ENCODE measurements at regions not wholly inside any gene's neighbourhood (a gene's known extent, or its start where the extent isn't known, plus 50 kb on each side); places are given as distances from the start of the nearest gene placed in this dataset.

GRCh38 chr5:135129307-135129706 is 95.3 kb upstream of the PITX1 start:
- Histone ChIP-seq H3K9me3 (ENCODE audit: insufficient read depth, low read length) (no peaks in the 10 kb centered on the region), H3F3A (ENCODE audit: insufficient read depth) (no peaks in the 10 kb centered on the region), H3K36me3 (ENCODE audit: low read length) (no peaks in the 10 kb centered on the region), H3K4me3 (ENCODE audit: insufficient read depth, low read length, poor library complexity, severe bottlenecking) (no peak overlapping the region), H2AFZ (ENCODE audit: low read depth, low read length, severe bottlenecking) (no peak overlapping the region), H3K9me2 (replicated peaks; ENCODE audit: insufficient read depth, low read length) (no peaks in the 10 kb centered on the region), H3K9ac (ENCODE audit: low read length) (no peak overlapping the region), H3K79me2 (ENCODE audit: insufficient read depth, low read length) (no peaks in the 10 kb centered on the region), H3K27ac (ENCODE audit: low read depth, low read length) (no peak overlapping the region), H3K27me3 (ENCODE audit: low read length) (no peaks in the 10 kb centered on the region), H3K4me2 (ENCODE audit: low read depth, low read length, poor library complexity, severe bottlenecking) (no peak overlapping the region), H4K20me1 (ENCODE audit: low read depth, low read length) (no peaks in the 10 kb centered on the region)
- no peak for TF ChIP-seq CTCF (IDR thresholded peaks at IDR 0.05; ENCODE audit: insufficient read depth, low read length, poor library complexity, severe bottlenecking)
- TF ChIP-seq EZH2phosphoT487 (conservative IDR thresholded peaks at IDR 0.05; ENCODE audit: low read length): no peak

DNA sequence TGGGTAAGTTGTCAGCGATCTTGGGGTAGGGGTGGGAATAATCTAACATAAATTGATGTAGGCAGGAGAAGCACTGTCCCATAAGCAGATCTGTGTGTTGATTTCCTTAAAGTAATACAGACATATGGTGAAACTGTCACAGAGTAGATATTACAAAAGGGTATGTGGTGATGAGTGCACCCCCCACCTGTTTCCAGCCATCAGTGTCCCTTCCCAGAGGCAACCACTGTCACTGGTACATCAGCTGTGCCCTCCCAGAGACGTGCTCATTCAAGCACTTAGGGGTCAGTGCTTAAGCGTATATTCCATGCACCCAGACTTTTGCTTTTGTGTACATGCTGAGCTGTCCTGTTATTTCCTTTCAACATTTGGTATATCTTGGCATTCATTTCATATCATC is 94.3 kb upstream of the PITX1 start:
- Histone ChIP-seq H3K9ac (ENCODE audit: low read length) (no peak overlapping the region), H3K9me2 (replicated peaks; ENCODE audit: insufficient read depth, low read length) (no peaks in the 10 kb centered on the region), H3K36me3 (ENCODE audit: low read length) (no peaks in the 10 kb centered on the region), H3K9me3 (ENCODE audit: insufficient read depth, low read length) (no peaks in the 10 kb centered on the region), H3K79me2 (ENCODE audit: insufficient read depth, low read length) (no peaks in the 10 kb centered on the region), H4K20me1 (ENCODE audit: low read depth, low read length) (no peaks in the 10 kb centered on the region), H2AFZ (ENCODE audit: low read depth, low read length, severe bottlenecking) (no peak overlapping the region), H3K4me3 (ENCODE audit: insufficient read depth, low read length, poor library complexity, severe bottlenecking) (no peak overlapping the region), H3K27me3 (ENCODE audit: low read length) (no peaks in the 10 kb centered on the region), H3F3A (ENCODE audit: insufficient read depth) (no peaks in the 10 kb centered on the region), H3K4me2 (ENCODE audit: low read depth, low read length, poor library complexity, severe bottlenecking) (no peak overlapping the region), H3K27ac (ENCODE audit: low read depth, low read length) (no peak overlapping the region)
- TF ChIP-seq EZH2phosphoT487 (conservative IDR thresholded peaks at IDR 0.05; ENCODE audit: low read length) (no peak), CTCF (IDR thresholded peaks at IDR 0.05; ENCODE audit: insufficient read depth, low read length, poor library complexity, severe bottlenecking) (no peak)

DNA sequence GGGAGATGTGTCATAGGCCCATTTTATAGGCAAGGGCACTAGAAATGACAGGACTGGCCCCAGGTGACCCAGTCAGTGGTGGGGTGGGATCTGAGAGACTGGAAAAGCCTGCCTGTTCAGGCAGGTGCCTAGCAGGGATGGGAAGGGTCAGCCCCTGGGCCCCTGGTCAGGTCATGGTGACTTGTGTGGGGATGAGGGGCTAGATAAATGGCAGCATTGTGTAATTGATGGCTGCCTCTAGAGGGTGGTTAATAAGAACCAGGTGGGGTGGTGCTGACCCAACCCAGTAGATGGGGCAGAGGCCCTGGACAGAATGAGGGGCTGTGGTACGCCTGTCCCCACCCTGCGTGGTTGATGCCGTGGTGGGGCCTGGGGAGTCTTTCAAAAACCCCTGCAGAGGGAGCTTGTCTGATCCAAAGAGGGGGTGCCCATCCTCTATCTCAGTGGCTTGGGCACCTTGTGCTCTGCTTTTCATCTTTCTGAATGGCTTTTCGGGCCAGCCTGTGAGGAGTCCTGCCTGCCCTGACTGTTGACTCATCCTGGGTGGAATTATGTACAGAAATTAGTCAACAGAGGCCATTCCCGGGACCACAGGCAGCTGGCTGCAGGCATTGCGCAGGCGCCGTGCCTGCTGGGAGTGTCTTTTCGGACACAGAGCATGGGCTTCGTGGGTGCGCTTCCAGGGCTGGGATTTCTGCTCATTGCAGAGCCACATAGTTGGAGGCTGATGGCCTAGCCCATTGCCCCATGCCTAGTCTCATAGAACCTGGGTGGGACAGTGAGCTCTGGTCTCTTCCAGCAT is 93.6 kb upstream of the PITX1 start:
- no peaks in the 10 kb centered on the region for H3K9me3 ChIP-seq (ENCODE audit: insufficient read depth, low read length)
- TF ChIP-seq EZH2phosphoT487 (conservative IDR thresholded peaks at IDR 0.05; ENCODE audit: low read length): no peak
- TF ChIP-seq CTCF (IDR thresholded peaks at IDR 0.05; ENCODE audit: insufficient read depth, low read length, poor library complexity, severe bottlenecking): no peak
- no peak overlapping the region for H2AFZ ChIP-seq (ENCODE audit: low read depth, low read length, severe bottlenecking)
- H3K27me3 ChIP-seq (ENCODE audit: low read length): no peaks in the 10 kb centered on the region
- no peaks in the 10 kb centered on the region for H3K36me3 ChIP-seq (ENCODE audit: low read length)
- no peak overlapping the region for H3K27ac ChIP-seq (ENCODE audit: low read depth, low read length)
- H3K9ac ChIP-seq (ENCODE audit: low read length): no peak overlapping the region
- no peaks in the 10 kb centered on the region for H3K79me2 ChIP-seq (ENCODE audit: insufficient read depth, low read length)
- no peak overlapping the region for H3K4me3 ChIP-seq (ENCODE audit: insufficient read depth, low read length, poor library complexity, severe bottlenecking)
- no peaks in the 10 kb centered on the region for H3K9me2 ChIP-seq (replicated peaks; ENCODE audit: insufficient read depth, low read length)
- no peaks in the 10 kb centered on the region for H3F3A ChIP-seq (ENCODE audit: insufficient read depth)
- no peaks in the 10 kb centered on the region for H4K20me1 ChIP-seq (ENCODE audit: low read depth, low read length)
- no peak overlapping the region for H3K4me2 ChIP-seq (ENCODE audit: low read depth, low read length, poor library complexity, severe bottlenecking)

Measured in SU-DHL-6 (cell line).